ENCODE measurements at regions not wholly inside any gene's neighbourhood (a gene's known extent, or its start where the extent isn't known, plus 50 kb on each side); places are given as distances from the start of the nearest gene placed in this dataset.

- DNase-seq: no peak
- H3K18ac ChIP-seq (ENCODE audit: insufficient read length, low read depth, low read length): no peak overlapping the region
- no peak overlapping the region for H4K8ac ChIP-seq (replicated peaks; ENCODE audit: insufficient read length, low read depth, low read length)
- no peak overlapping the region for H3K4me2 ChIP-seq (ENCODE audit: insufficient read depth, insufficient read length, low read length)
- WGBS (ENCODE audit: extremely low coverage, insufficient read length, low lambda C conversion rate): no CpG with 5 or more reads among the region's 2 CpGs
- no peak overlapping the region for H3K56ac ChIP-seq (ENCODE audit: insufficient read length, low read depth, low read length)
- no peaks in the 10 kb centered on the region for H3K23me2 ChIP-seq (ENCODE audit: insufficient read length, low read depth, low read length, poor library complexity, severe bottlenecking)
- no peak overlapping the region for H3T11ph ChIP-seq (ENCODE audit: low read length)
- Mint-ChIP-seq H3K27ac (no peak overlapping the region), H3K27me3 (ENCODE audit: low read depth) (no peaks in the 10 kb centered on the region), H3K36me3 (ENCODE audit: insufficient read depth in 1 of 3, low read depth in 3 of 3) (no peaks in the 10 kb centered on the region), H3K9me3 (no peaks in the 10 kb centered on the region), H3K4me3 (no peak overlapping the region), H3K4me1 (peaks cover 5% of the 10 kb centered on the region in 2 experiments; a peak in 2 of 4 replicates)
- no peak overlapping the region for H3K27ac ChIP-seq (ENCODE audit: insufficient read length, low read depth, low read length)
- no peaks in the 10 kb centered on the region; the same call in 1 of the 2 replicates for H3K4me1 ChIP-seq (ENCODE audit: insufficient read depth, low read length)
- H2BK12ac ChIP-seq (ENCODE audit: insufficient read length, low read depth, low read length): no peak overlapping the region
- H2BK5ac ChIP-seq (ENCODE audit: insufficient read length, low read length): no peak overlapping the region
- H4K91ac ChIP-seq (ENCODE audit: insufficient read length, low read depth, low read length): no peak overlapping the region
- H3K23ac ChIP-seq (ENCODE audit: insufficient read length, low read depth, low read length): no peak overlapping the region
- no peak overlapping the region for H3K14ac ChIP-seq (ENCODE audit: insufficient read depth, low read length)
- H2BK20ac ChIP-seq (ENCODE audit: low read depth, low read length, poor library complexity, severe bottlenecking): no peak overlapping the region
- no peaks in the 10 kb centered on the region for H4K20me1 ChIP-seq (ENCODE audit: control insufficient read depth, insufficient read depth, insufficient read length)
- no peaks in the 10 kb centered on the region for H3K27me3 ChIP-seq (ENCODE audit: insufficient read depth, low read length)
- H3K79me1 ChIP-seq (ENCODE audit: insufficient read depth, low read depth, low read length, poor library complexity, severe bottlenecking): no peaks in the 10 kb centered on the region
- TF ChIP-seq CTCF (conservative IDR thresholded peaks at IDR 0.05): no peak
- no peaks in the 10 kb centered on the region for H3K9me3 ChIP-seq (ENCODE audit: control insufficient read depth, low read depth, low read length)
- no peak overlapping the region for H2BK15ac ChIP-seq (ENCODE audit: low read depth, low read length)
- no peak overlapping the region for H3K4ac ChIP-seq (ENCODE audit: low read depth, low read length)
- H3K9ac ChIP-seq (ENCODE audit: extremely low read depth, insufficient read length, low read length): no peak overlapping the region
- no peak overlapping the region for H2AFZ ChIP-seq (ENCODE audit: low read length)
- H3K79me2 ChIP-seq (ENCODE audit: insufficient read depth, low read length): no peaks in the 10 kb centered on the region
- no peak overlapping the region for H4K5ac ChIP-seq (ENCODE audit: insufficient read length, low read depth, low read length)
- H2BK120ac ChIP-seq (ENCODE audit: low read depth, low read length, poor library complexity, severe bottlenecking): no peak overlapping the region
- no peak overlapping the region for H2AK5ac ChIP-seq (ENCODE audit: insufficient read length, low read length)
Observed at GRCh38 chr1:172950528-172950927, 100.2 kb downstream of the TNFSF18 start.

All from H9 (cell line).